ENCODE measurements at regions not wholly inside any gene's neighbourhood (a gene's known extent, or its start where the extent isn't known, plus 50 kb on each side); places are given as distances from the start of the nearest gene placed in this dataset.

GRCh38 chr3:164064298-164064697, 1014.0 kb downstream of the SI start:
- no peak for TF ChIP-seq EZH2 (IDR thresholded peaks at IDR 0.05; ENCODE audit: borderline replicate concordance, insufficient read depth, low read depth, low read length, poor library complexity, severe bottlenecking)
- TF ChIP-seq CTCF (IDR thresholded peaks at IDR 0.05), result no peak

All from B cell (primary cell).